Activated CD8-positive, alpha-beta memory T cell treated with anti-CD3 and anti-CD28 coated beads, Interleukin-2, amount 50 U/mL, for 24 hours (primary cell): ENCODE measurements at regions not wholly inside any gene's neighbourhood (a gene's known extent, or its start where the extent isn't known, plus 50 kb on each side); places are given as distances from the start of the nearest gene placed in this dataset.
"Not testable (repeated sequence)": the region's sequence is repeated elsewhere in the genome, so short reads cannot be mapped to it uniquely, and the experiment has no call there.

ENCODE experiments used
- DNase-seq: peaks from one replicate; pipeline ENCODE4 v3.0.0-alpha.2; 2020; ENCODE audit errors: extremely low read depth

DNA sequence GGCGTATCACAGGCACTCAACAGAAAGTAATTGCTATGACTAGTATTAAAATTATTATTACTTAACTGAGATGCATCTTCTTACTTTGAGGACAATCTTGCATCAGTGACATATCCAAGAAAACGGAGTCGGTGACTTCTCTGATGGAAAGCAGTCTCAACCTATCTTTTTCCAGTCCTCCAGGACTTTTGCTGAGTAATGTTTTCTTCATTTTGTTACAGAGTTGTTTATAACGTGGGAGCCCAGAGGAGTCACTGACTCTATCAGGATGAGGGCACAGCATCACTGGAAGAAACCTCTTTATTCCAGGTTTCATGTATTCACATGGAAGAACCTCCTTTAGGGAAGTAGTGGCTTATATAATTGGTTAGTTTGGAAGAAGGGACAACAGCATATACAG lies 51.5 kb upstream of the MELK start:
- DNase-seq: no peak

- no peak for DNase-seq
Observed at GRCh38 chr9:36517131-36517530, 55.6 kb upstream of the MELK start.

- no peak for DNase-seq
Observed at GRCh38 chr9:36504156-36504555, 68.5 kb upstream of the MELK start.

- no peak for DNase-seq
Observed at GRCh38 chr9:36503172-36504088, 69.3 kb upstream of the MELK start.

GRCh38 chr9:36501727-36502126 lies 71.0 kb upstream of the MELK start:
- DNase-seq: no peak

DNA sequence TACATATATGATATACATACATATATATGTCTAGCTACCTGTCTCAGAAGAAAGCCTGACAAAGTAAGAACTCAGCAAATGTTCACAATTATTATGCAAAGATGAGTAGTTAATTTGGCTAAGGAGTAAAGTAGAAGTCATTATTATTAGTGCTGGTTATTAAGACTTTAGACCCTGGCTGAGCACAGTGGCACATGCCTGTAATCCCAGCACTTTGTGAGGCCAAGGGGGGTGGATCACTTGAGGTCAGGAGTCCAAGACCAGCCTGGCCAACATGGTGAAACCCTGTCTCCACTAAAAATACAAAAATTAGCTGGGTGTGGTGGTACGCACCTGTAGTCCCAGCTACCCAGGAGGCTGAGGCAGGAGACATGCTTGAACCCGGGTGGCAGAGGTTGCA lies 71.8 kb upstream of the MELK start:
- DNase-seq: not testable (repeated sequence)

- DNase-seq: no peak
Observed at GRCh38 chr9:36499174-36499890, 73.4 kb upstream of the MELK start.

- not testable (repeated sequence) for DNase-seq
Observed at GRCh38 chr9:36493564-36493963, 79.1 kb upstream of the MELK start.

- no peak for DNase-seq
Observed at GRCh38 chr9:36492865-36493264, 79.8 kb upstream of the MELK start.

GRCh38 chr9:36489453-36489852 lies 83.2 kb upstream of the MELK start:
- DNase-seq: no peak

DNA sequence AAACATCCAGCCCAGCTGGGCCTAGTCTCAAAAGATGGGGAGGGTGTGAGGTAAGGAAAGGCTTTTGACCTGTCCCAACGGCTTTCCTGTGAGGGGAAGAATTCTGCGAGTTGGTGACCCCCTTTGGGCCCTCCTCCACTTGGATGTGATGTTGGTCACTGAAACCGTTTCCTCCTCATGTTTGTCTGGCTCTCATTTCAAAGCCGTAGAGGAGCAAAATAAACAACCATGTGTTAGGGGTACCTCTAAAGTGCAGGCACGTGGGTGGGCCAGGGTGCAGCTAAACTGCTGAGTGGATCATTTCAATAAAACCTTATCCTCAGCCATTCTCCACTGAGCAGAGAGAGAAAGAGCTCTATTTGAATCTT lies 84.3 kb upstream of the MELK start:
- DNase-seq: no peak

DNA sequence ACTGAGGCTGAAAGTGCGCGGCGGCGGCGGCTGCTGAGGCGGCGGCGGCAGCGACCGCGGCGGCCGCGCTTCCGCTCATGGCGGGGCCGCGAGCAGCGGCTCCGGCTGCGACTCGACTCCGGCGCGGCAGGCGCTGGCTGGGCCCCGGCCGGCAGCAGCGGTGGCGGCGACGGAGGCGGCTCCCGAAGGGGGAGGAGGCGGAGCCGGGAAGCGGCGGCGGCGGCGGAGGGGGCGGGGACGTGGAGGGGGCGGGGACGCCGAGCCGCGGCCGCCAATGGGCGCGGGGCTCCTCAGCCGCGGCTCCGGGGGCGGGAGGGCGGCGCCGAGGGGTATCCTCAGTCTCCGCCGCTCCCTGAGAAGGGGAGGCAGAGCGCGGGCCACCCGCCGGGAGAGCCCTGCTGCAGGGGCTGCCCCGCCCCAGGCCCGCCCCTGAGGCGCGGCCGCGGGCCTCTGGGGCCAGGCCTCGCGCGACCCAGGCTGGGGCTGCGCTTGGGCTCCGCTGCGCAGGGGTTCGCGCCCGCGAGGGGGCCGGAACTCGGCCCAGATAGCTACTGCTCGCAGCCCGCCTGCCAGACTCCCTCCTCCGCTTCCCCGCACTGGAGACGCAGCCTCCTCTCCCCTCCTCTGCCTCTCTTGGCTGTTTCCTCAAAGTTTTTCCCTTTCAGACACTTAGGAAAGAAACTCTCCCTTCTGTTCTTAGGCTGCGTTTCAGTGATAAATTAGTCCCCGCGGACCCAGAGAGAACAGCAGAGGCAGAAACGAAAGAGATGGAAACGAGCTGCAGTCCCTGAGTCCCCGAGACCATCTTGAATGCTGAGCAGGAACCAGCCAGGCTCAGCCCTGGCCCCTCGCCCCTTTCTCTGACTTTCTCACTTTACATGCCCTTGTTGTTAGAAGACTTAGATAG lies 85.0 kb upstream of the MELK start:
- DNase-seq: peak; percentile 60

- DNase-seq: no peak
Observed at GRCh38 chr9:36486933-36487481, 85.7 kb upstream of the MELK start.

GRCh38 chr9:36486329-36486932 lies 86.3 kb upstream of the MELK start:
- no peak for DNase-seq

DNA sequence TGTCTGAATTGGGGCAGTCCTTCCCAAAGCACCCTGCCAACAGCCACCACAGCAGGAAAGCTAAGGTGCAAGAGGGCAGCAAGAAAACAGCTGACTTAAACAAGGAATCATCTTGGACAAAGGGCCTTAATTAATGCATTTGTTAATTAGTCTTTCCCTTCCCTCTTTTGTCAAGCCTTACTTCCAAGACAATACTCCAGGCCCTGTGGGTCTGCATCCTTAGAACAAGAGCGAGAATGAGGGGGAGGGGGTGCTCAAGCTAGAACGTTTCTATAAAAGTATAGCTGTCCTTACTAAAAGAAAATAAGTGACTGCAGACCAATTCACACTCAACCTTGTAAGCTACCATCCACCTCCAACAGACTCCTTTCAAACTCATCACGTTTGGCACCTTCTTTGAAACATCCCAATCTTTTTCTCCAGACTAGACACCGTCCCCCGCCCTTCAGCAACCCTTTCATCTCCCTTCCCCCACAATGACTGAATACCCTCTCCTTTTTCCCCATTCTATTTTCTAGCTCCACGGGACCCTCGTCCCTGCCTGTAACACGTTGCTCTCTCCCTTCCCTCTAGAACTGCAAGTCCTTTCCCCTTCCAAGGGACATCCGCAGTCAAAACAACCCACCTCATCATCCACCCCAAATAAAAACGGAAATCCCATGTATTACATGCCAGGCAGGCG lies 85.7 kb upstream of the RNF38 start:
- DNase-seq: no peak

- no peak for DNase-seq
Observed at GRCh38 chr9:36484124-36484523, 84.1 kb upstream of the RNF38 start.

DNA sequence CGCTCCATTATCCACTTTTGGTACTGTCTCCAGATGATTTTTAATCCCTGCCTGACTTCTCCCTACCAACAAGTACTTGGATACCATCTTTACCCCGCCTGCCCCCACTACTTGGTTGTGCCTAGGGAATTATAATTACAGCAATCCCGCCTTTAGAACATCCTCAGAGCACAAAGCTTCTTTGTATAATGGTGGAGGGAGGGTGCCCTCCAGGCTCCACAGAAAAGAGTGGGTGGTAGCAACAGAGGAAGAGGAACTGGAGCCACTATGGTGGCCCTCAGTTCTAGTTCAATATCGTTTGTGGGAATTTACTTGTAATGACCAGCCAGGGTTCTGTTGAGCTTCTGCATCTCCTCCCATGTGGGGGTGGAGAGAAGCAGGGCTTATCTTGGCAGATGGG lies 79.0 kb upstream of the RNF38 start:
- DNase-seq: no peak

DNA sequence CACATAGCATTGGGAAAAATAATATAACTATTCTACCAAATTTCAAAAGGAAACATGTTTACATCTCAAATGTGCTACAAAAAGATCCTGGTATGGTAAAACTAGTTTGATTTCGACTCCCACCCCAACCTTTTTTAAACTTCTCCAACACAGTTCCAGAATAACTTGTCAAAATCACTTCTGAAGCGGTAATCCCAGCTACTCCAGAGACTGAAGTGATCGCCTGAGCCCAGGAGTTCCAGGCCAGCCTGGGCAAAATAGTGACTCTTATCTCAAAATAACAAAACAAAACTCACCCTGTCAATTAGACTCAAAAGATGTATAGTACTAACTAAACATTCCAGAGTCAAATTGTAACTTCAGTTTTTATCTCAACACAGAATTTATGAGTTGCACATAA lies 71.3 kb upstream of the RNF38 start:
- DNase-seq: no peak

DNA sequence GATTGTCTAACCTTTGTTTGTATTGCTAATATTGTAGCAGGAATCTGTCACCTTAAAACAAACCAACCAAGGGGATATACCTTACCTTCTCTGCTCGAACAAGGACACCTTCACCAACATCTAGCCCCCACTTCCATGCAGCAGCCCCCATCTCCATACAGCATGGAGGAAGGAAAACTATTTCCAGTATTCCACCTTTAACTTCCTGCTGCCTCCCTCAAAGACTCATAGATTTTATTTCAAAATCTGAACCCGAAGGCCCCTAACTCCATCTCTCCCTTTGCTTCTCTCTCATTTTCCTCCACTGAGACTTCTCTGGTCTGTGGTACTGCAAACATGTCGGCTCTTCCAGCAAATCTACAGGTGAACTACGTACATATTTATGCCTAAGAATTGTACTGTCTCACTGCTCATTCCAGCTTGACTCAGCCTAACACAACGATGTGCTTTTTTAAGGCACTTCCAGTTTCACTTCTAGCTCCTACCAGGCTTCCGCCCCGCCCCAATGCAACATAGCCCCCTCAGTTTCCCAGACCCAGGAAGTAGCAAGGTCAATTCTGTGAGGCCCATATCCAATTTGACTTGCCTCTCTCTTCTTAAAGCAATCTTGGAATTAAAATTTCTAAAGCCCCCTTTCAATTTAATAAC lies 70.7 kb upstream of the RNF38 start:
- DNase-seq: no peak

DNA sequence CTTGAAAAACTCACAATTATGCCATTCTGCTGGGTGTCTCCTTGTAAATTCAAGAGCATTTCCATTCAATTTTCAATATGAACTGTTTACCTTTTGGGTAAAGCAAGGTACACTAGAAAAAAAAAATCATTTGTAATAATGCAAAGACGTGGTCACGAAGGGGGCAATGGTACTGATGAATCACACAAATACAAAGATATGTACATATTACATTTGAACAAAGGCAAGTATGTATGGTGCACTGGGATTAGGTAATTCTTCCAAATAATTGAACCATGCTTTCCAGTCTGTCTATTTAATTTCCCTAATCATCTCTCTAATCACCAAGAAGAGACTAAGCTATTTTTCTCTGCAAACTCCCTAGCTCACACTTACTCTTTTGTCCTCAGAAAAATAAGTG lies 63.4 kb upstream of the RNF38 start:
- no peak for DNase-seq
